Activated naive CD4-positive, alpha-beta T cell treated with anti-CD3 and anti-CD28 coated beads, Interleukin-2, amount 50 U/mL, for 16 hours (primary cell): ENCODE measurements at regions not wholly inside any gene's neighbourhood (a gene's known extent, or its start where the extent isn't known, plus 50 kb on each side); places are given as distances from the start of the nearest gene placed in this dataset.

Source experiments
- DNase-seq: peaks from one replicate; pipeline ENCODE4 v3.0.0-alpha.2; 2020

- no peak for DNase-seq
Measured at GRCh38 chr20:57794600-57795341, 85.0 kb upstream of the PMEPA1 start.

DNA sequence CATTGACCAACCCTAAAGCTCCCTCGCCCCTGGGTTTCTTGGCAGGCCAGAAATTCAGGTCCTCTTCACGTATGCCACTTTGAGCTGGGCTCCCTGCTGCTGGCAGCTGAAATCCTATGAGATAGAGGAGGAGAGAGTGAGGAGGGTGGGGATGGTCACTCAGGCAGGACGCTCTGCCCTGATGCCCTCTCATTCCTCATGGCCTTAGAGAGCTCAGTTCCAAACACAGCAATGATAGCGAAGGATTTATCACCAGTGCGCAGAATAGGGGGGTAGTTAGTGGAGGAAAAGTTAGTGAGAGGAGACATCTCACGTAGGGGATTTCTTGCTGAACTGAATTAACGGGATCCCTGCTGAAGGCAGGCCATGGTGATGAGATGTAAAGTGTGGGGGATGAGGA lies 84.2 kb upstream of the PMEPA1 start:
- no peak for DNase-seq

- DNase-seq: no peak
Measured at GRCh38 chr20:57793421-57793820, 83.6 kb upstream of the PMEPA1 start.

GRCh38 chr20:57792386-57793080 lies 82.7 kb upstream of the PMEPA1 start:
- no peak for DNase-seq

DNA sequence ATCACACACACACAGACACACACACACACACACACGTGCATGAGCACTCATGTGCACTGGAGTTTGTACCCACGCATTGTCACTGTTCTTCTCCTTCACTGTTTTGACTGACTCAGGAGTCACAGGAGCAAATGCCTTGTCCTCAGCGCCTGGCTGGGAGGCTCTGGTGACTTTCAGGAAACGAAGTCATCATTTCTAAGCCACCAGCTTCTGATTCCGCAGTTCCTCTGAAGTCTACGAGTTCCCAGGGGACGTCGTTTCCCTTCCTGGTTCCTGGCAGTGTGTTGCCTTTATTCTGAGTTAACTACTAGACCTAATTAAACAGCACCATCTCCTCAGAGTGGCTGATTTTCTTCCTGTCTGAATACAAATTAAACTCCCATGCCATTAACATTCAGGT lies 82.2 kb upstream of the PMEPA1 start:
- DNase-seq: no peak

- DNase-seq: no peak
Measured at GRCh38 chr20:57791178-57791962, 81.6 kb upstream of the PMEPA1 start.

DNA sequence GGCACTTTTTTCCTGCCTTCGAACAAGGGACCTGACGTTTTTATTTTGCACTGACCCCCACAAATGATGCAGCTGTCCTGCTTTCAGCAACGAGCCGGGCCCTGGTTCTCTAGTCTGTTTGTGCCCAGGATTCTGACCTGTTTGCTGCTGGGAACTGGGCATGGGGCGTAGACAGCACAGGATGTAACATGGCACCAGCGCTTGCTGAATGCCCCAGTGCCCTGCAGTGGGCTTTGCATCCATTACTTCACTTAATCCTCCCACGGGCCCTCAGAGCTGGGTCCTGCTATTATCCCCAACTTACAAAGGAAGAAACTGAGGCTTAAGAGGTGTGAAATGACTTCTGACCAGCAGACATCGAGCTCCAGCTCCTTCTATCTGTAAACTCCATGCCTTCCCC lies 80.4 kb upstream of the PMEPA1 start:
- DNase-seq: no peak

- no peak for DNase-seq
Measured at GRCh38 chr20:57788936-57789613, 79.3 kb upstream of the PMEPA1 start.

DNA sequence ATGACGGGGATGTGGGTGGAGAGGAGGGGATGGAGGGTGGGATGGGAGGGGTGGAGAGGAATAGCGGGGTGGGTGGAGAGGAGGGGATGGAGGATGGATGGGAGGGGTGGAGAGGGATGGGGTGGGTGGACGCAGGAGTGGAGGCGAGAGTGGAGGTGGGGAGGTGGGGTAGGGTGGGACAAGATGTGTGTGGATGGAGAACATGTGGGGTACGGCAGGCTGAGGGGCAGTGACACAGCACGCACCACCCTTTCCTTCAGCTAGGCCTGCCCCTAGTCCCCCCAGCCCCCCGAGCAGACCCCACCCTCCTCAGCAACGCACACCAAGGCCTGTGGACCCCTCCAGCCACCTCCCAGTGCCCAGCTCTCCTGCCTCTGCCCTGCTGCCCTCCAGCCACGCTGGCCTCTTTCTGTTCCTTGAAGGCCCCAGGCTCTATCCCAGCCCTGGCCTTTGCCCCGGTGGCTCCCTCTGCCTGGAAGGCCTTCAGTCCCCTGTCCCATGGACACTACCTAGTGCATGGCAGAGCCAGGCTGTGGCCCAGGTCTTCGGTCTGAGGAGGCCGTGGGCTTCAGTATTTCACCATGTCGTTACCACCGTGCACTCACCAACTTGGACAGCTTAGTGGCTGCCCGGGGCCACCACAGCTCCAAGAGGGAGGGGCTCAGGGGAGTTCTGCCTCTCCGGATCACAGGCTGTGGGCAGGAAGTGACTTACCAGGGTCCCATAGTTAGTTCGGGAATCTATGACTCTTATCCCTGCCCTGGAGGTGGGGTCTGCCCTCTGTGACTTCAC lies 78.4 kb upstream of the PMEPA1 start:
- no peak for DNase-seq

GRCh38 chr20:57787151-57787989 lies 77.6 kb upstream of the PMEPA1 start:
- no peak for DNase-seq

DNA sequence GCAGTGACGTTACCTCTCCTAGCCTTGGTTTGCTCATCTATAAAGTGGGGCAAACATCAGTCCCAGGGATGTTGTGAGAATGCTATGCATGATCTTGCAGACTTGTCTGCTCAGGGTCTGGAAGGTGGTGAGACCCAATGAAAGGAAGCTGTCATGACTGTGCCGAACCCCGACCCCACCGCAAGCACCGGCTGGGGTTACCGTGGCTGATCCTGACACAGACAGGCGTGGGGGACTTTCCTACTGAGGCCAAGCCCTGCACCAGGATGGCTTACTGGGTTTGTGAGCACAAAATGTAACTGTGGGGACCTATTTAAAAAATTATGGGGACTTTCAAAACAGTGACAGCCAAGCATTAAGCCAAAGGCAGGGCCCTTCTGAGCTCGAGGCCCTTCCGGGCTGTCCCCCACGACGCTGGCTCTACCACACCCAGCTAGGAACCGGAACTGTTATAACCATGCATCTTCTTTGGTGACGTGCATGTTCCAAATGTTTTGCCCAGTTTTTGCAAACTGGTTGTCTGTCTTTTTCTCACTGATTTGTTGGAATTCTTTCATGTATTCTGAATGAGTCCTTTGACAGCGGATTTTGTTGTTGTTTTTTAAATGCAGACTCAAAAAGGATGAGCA lies 76.6 kb upstream of the PMEPA1 start:
- no peak for DNase-seq

DNA sequence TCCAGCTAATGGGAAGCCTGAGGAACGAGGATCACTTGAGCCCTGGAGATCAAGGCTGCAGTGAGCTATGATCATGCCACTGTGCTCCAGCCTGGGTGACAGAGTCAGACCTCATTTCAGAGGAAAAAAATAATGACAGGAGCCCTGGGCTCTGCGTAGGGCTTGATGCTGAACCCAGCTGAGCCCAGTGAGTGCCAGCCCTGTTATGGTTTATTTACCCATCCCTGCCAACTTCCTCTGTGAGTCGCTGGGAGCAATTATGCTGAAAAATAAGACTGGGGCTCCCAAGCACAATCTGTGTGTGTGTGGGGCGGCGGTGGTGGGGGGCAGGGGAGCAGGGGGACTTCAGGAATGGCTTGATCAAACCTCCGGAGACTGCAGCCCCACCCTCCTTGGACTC lies 75.9 kb upstream of the PMEPA1 start:
- DNase-seq: no peak

GRCh38 chr20:57785061-57785460 lies 75.2 kb upstream of the PMEPA1 start:
- DNase-seq: no peak

- DNase-seq: no peak
Measured at GRCh38 chr20:57783956-57784837, 74.4 kb upstream of the PMEPA1 start.

- DNase-seq: no peak
Measured at GRCh38 chr20:57783196-57783595, 73.4 kb upstream of the PMEPA1 start.

DNA sequence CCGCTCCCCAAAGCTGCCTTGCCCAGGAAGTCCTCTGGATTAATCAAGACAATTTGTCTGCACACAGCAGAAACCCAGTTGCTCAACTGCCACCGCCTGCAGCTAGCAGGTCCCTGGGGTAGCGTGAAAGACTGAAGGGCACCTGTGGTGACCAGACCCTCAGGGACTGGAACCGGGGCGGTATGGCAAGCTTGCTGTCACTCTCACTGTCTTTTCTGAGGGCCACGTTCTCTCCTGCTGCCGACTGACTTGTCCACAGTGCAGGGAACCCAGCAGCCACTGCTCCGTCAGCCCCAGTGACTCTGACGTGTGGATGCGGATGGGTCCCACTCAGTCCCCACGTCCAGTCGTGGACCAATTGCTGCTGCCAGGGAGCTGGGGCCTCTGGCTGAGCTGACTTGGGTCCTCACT lies 72.8 kb upstream of the PMEPA1 start:
- no peak for DNase-seq

DNA sequence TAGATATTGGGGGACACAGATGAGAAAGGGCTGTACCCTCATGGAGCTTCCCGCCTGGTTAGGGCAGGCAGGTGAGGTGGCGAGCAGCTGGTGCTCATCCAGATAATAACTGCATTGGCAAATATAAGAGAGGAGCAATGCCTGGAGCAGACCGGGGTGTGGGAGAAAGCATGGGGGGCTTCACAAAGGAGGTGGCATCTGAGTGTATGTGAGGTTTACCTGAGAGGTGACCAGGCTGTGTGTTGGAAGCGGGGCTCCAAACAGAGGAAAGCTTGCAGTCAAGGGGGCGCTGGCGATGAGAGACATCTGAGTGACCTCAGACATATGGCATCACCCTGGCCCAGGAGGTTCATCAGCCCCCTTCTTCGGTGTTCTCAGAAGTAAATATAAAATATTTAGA lies 72.1 kb upstream of the PMEPA1 start:
- DNase-seq: no peak

DNA sequence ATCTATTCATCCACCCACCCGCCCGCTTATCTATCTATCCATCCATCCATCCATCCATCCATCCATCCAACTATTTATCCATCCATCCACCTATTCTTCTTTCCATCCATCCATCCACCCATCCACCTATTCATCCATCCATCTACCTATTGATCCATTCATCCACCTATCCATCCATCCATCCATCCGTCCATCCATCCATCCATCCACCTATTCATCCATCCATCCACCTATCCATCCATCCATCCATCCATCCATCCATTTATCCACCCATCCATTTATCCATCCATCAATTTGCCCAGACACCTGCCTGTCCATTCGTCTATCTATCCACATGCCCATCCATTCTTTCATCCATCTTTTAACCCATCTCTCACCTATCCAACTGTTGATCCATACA lies 71.1 kb upstream of the PMEPA1 start:
- DNase-seq: no peak

- no peak for DNase-seq
Measured at GRCh38 chr20:57780398-57780797, 70.6 kb upstream of the PMEPA1 start.
